Right lobe of liver (tissue), 4 donors: ENCODE measurements at regions not wholly inside any gene's neighbourhood (a gene's known extent, or its start where the extent isn't known, plus 50 kb on each side); places are given as distances from the start of the nearest gene placed in this dataset.

Experiments
- POLR2A ChIP-seq: fragments of 450-650 bp; IDR thresholded peaks from one replicate; pipeline ENCODE4 v1.6.1; 2017; ENCODE audit warnings: antibody characterized with exemption, mild to moderate bottlenecking
- TF ChIP-seq, protein P1 (sequence below), 4 donors: fragments of 200-600 bp in 3 of 4; fragments of 450-650 bp in 1 of 4; IDR thresholded peaks; one replicate each; pipeline versions ENCODE4 v1.5.1 to v1.8.0; 2016 to 2022; ENCODE audit warnings: antibody characterized with exemption in 4 of 4, mild to moderate bottlenecking in 2 of 4
- donor health status: DM: no; HTN: no; CAD: no.
- donor health status: DM: no; HTN: no; CAD: no.
- donor health status: DM: no; HTN: yes; CAD: no.

DNA sequence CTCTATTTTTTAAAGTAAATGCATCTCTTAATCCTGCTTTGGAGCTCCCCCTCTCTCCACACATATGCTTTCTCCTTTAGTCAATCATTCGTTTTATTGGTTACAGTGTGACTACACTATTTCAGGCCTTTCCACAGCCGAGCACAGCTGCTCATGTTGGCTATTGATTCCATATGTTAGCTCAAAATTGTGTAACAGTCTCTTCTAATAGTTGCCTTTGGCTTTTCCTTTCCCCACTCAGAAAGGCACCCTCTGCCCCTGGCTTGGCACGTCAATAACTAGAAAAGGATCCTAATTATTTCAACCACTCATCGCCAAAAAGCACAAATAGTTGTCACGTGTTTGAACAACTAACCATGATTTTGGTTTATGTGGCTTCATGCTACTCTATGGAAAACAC lies 410.3 kb upstream of the SLC35B3 start:
- TF ChIP-seq, protein P1, sequence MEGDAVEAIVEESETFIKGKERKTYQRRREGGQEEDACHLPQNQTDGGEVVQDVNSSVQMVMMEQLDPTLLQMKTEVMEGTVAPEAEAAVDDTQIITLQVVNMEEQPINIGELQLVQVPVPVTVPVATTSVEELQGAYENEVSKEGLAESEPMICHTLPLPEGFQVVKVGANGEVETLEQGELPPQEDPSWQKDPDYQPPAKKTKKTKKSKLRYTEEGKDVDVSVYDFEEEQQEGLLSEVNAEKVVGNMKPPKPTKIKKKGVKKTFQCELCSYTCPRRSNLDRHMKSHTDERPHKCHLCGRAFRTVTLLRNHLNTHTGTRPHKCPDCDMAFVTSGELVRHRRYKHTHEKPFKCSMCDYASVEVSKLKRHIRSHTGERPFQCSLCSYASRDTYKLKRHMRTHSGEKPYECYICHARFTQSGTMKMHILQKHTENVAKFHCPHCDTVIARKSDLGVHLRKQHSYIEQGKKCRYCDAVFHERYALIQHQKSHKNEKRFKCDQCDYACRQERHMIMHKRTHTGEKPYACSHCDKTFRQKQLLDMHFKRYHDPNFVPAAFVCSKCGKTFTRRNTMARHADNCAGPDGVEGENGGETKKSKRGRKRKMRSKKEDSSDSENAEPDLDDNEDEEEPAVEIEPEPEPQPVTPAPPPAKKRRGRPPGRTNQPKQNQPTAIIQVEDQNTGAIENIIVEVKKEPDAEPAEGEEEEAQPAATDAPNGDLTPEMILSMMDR (IDR thresholded peaks at IDR 0.05), result no peak
- no peak for TF ChIP-seq POLR2A
